ENCODE measurements at regions not wholly inside any gene's neighbourhood (a gene's known extent, or its start where the extent isn't known, plus 50 kb on each side); places are given as distances from the start of the nearest gene placed in this dataset.
"Not testable (repeated sequence)": the region's sequence is repeated elsewhere in the genome, so short reads cannot be mapped to it uniquely, and the experiment has no call there.

DNA sequence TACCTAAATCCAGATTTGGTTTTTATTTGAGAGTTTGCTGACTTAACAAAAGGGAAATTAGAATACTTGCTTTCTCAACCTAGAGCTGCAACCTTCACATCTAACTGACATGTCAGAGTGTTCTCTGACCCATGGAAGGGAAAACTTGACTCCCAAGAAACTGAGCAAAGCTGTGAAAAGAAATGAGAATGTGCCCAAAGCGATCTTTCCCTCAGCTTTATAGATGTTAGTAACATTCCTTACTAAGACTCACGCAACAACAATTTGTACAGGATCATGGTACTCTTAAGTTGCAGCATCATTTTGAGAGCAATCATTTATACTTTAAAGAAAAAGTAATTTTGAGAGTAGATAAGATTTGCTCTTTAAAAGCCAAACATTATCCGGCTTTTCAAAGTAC lies 117.0 kb upstream of the FBXL7 start:
- DNase-seq: no peak

DNA sequence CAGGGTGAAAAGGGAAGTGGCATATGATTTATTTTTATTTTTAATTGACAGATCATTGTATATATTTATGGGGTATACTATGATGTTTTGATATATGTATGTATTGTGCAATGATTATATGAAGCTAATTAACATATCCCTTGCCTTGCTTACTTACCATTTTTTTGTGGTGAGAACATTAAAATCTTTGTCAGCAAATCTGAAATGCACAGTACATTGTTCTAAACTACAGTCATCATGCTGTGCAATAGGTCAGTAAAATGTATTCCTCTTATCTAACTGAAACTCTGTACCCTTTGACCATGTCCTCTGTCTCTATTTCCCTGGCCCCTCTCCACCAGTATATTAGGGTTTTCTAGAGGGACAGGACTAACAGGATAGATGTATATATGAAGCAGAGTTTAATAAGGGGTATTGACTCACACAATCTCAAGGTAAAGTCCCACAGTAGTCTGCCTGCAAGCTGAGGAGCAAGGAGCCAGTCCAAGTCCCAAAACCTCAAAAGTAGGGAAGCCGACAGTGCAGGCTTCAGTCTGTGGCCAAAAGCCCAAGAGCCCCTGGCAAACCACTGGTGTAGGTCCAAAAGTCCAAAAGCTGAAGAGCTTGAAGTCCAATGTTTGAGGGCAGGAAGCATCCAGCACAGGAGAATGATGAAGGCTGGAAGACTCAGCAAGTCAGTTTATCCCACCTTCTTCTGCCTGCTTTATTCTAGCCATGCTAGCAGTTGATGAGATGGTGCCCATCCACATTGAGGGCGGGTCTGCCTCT lies 122.2 kb upstream of the FBXL7 start:
- no peak for DNase-seq

DNA sequence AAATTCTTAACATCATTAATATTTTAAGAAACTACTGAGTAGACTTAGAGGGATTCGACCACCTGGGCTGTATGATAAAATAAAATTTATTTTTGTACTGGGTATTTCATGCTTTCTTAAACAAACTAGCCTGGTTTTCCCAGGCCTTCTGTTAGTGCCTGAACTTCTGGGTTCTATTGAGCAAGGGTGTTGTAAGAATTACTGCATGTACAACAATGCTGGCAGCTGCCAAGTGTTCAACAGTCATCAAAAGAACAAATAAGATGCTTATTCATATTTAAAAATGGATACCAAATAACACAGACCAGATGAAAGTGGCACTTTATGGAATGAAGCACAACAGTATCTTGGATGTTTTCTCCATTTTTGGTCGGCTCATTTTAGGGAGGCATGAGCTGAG lies 123.2 kb upstream of the FBXL7 start:
- DNase-seq: no peak

DNA sequence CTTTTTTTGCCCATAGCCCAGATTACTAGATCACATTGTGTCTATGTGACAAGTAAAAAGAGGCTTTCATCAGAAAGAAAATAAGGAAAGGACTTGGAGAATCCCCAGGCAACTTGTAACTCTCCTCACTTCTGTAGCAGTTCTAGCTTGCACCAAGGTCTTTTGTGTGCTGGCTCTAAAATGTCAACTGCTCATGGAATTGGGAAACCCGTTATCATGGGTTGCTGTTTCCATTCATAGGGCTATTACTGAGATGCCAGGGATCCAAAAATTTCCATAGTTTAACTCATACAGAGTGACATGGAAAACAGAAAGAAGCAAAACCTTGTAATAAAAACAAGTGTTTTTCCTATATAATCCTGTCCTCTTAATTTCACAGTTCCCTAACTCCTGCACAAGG lies 123.9 kb upstream of the FBXL7 start:
- DNase-seq: no peak

DNA sequence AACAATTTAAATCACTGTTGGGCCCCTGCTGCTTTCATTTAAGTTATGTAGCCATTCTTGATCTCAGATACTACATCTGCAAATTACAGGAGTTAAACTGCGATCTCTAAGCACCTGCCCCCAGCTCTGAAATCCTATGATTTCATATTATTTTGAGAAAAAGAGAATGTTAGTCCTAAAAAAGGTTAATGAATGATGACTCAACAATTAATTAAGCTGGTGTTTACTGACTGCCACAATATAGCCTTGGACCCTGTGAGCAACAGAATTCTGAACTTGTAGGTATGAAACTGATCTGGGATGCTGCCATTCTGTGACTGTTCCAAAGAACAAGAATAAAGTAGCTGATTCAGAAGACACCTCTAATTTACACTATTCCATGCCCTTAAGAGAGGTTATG lies 124.4 kb upstream of the FBXL7 start:
- no peak for DNase-seq

DNA sequence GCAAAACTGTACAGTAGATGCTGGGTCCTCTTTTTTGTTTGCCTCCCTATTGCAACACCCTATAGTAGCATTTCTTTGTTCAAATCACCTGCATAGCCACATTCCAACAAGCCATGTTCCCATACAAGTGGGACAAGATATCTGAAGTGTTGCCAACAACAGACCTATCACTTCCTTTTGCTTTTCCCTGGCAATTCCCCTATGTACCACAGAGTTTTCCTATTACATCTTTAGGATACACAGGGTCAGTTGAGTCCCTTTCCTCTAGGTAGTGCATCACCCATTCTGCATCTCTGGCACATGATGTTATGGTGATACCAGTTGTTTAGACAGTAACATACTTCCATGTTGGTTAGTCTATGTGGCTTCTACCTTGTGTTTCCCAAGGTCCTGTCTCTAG lies 125.1 kb upstream of the FBXL7 start:
- no peak for DNase-seq

DNA sequence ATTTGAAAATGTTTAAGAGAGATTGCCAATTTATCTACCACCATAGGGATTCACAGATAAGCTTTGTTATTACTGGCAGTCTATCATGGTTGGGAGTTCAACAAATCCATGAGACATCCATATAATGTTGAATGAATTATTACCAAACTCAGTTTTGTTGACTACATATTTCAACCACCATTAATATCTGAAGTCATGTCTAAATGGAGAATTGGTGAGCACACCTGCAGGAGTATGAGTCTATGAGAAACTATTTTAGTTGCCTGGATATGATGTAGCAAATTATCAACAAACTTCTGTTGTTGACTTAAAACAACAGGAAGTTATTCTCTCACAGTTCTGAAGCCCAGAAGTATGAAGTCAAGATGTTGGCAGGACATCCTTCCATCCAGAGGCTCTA lies 126.8 kb upstream of the FBXL7 start:
- no peak for DNase-seq

DNA sequence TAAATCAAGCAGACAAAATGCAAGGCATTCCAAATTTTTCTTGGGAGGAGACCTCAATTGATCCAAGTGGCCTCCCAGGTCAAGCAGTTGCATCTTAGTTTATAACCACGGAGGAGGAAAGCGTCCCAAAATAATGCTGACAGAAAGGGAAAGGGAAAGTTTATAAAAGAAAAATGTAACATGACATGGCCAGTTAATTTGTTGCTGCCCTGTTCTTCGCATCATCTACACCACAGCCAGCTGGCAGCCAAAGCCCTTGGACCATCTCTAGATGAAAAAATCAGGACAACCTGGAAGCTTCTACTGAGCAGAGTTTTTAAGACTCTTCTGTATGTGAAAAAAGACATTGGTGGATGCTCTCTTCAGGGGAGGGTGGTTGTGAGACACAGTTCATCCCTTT lies 128.8 kb upstream of the FBXL7 start:
- no peak for DNase-seq

DNA sequence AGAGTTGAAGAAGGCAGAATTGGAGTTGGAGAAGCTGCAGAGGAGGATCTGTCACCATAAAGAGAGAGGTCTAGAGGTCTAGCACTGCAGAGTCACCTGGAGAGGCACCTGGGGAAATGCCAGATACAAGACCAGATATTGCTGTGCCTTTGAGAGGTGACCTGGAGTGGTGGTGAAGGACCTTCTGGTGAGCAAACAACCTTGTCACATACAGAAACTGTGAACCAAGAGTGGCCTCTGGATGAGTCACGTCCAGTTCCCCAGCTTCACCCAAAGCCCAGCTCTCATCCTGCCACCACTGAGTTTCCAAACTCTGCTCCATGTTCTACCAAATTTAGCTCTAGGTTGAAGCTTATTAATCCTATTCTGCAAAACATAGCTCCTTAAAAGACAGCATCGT lies 131.1 kb upstream of the FBXL7 start:
- DNase-seq: no peak

DNA sequence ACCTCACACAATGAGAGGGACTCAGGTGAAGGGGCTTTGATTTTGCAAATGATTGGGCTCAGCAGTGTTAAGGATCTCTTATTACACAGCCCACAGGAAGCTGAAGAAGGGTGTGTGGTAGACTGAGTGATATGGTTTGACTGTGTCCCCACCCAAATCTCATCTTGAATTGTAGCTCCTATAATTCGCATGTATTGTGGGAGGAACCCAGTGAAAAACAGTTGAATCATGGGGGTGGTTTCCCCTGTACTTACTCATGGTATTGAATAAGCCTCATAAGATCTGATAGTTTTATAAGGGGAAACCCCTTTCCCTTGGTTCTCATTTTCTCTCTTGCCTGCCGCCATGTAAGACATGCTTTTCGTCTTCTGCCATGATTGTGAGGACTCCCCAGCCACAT lies 132.5 kb upstream of the FBXL7 start:
- no peak for DNase-seq

DNA sequence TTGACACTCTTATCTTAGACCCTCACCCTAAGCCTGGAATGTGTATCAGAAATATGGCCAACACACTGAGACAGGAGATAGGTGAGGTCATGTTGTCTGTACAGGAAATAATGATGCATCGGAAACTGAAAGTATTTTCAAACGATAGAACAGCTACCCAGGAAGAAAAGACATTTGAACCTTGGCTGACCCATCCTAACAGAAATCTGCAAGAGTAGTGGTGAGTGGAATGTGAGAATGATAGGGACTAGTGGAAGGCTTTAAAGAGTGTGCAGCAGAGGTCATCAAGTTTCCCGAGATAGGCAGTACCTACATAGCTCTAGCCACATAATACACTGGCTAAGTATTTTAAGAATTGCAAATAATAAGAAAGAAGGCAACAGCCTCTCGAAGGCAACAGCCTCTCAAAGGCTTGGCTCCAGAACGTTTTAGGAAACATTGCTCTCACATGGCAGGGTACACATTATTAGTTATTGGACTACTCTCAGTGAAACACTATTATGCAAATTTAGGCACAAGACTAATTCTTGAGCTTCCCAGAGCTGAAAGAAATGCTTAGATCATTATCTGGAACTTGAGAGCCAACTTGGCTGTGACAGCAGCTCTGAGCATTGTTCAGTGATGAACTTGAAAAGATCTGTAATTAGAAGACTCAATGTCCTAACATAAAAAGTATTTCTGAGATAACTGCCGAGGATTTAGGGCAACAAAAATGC lies 133.1 kb upstream of the FBXL7 start:
- DNase-seq: no peak

DNA sequence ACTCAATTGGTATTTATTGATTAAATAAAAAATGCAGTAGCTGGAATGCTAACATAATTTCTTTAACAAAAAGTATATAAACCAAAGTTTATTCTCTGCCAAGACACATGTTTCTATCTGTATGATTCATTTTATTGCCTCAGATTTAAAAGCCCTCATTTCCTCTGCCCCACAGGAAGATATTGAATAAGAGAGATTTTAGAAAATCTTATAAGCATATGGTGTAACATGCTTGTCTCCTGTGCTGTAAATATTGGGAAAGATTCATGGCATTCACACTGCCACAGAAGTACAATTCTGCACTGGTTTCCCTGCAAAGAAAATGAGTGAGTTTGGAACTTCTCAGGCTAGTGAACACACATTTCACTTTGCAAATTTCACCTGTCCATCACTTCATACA lies 134.9 kb upstream of the FBXL7 start:
- DNase-seq: no peak

DNA sequence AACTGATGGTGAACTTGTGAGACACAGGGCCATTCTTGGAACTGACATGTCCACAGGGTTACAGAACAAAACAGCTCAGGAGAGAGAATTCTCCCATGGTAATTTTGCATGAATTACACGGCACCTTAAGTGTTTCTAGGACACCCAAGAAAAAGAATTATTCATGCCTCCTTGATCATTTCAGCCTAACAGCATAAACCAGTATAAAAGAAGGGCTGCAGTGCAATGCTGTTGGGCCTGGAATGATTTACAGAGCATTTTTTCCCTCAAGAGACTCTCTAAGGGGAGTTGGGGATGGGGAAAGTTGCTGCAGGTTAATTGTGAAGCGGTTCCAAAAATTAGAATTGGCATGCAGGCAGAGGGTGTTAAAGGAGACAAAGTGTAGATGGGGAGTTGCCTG lies 136.4 kb upstream of the FBXL7 start:
- no peak for DNase-seq

DNA sequence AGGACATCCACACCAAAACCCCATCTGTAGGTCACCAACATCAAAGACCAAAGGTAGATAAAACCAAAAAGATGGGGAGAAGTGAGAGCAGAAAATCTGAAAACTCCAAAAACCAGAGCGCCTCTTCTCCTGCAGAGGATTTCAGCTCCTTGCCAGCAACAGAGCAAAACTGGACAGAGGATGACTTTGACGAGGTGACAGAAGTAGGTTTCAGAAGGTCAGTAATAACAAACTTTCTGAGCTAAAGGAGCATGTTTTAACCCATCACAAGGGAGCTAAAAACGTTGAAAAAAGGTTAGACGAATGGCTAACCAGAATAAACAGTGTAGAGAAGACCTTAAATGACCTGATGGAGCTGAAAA lies 142.9 kb upstream of the FBXL7 start:
- DNase-seq: not testable (repeated sequence)

DNA sequence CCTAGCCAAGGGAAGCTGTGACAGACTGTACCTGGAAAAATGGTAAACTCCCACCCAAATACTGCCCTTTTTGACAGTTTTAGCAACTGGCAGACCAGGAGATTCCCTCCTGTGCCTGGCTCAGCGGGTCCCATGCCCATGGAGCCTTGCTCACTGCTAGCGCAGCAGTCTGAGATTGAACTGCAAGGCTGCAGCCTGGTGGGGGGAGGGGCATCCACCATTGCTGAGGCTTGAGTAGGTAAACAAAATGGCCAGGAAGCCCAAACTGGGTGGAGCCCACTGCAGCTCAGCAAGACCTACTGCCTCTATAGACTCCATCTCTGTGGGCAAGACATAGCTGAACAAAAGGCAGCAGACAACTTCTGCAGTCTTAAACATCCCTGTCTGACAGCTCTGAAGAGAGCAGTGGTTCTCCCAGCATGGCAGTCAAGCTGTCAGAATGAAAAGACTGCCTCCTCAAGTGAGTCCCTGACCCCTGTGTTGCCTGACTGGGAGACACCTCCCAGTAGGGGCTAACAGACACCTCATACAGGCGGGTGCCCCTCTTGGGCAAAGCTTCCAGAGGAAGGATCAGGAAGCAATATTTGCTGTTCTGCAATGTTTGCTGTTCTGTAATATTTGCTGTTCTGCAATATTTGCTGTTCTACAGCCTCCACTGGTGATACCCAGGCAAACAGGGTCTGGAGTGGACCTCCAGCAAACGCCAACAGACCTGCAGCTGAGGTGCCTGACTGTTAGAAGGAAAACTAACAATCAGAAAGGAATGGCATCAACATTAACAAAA lies 143.5 kb upstream of the FBXL7 start:
- DNase-seq: not testable (repeated sequence)

DNA sequence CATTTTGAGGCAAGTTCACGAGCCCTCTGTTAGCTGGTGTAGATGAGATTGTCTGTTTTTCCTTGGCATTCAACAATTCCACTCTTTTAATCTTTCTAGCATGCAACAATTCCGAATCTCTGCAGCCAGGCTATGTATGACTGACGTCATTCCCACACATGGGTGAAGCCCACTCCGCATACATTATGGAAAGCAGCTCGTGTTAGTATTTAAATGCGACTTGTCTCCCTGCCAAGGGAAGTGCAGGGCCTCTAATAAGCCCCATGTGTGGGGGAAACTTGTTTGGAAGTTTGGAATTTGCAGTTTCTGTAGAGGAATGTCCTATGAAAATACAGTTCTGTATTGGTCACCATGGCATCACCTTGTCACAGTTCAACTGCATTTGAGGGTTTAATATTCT lies 146.0 kb upstream of the FBXL7 start:
- DNase-seq: no peak

DNA sequence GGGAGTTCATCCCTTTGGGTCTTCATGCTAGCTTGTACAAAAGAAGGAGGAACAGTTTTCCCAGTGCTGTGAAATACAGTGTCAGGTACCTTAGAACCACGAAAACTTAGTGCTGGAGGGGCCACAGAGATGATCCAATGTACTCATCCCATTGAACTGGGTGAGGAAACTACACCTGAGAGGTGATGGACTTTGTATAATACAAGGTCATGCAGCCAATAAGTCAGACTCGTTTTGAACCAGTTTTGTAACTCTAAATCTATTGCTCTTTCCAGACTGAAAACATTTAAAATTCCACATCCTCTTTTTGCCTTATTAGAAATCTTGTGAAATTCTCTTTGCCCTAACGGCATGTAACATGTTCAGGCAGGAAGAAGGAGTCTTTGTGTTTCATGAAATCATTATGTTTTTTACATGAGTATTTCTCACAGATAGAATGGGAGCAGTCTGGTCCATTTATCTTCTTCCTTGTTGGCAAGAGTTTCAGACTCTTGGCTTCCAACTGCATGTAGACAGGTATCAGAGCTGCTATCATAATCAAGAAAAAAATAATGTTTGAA lies 146.8 kb upstream of the FBXL7 start:
- no peak for DNase-seq

DNA sequence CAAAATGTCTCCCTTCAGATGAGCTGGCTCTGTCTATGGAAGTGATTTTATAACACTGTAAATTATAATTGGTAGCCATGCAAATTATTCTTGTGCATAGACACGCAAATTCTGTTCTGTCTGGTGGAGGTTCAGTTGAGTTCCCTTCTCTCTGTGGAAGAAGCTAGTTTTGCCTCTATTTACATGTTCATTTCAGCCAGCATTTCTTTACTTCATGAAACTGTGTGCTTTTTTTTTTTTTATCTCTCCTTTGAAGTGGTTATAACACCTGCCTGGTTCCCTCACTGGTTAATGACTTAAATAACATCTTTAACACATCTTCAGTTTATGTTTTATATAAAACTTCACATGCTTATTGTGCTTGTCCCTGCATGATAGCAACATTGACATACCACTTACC lies 149.4 kb upstream of the FBXL7 start:
- DNase-seq: no peak

DNA sequence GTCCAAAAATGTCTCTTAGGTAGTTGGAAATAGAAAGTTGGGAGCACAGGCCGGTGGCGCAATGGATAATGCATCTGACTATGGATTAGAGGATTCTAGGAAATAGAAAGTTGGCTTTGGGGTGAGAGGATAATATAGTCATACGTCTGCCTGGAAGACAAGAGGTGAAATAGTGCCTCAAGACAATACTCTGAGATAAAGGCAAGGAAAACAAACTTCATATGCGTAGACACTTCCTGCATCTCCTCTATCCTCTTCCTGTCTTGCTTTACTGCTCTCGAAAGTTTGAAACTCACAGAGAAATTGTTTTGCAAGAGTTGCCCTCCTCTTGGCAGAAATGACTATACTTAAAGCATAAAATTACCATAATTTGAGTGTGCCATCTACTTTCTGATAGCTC lies 153.2 kb upstream of the FBXL7 start:
- DNase-seq: no peak

DNA sequence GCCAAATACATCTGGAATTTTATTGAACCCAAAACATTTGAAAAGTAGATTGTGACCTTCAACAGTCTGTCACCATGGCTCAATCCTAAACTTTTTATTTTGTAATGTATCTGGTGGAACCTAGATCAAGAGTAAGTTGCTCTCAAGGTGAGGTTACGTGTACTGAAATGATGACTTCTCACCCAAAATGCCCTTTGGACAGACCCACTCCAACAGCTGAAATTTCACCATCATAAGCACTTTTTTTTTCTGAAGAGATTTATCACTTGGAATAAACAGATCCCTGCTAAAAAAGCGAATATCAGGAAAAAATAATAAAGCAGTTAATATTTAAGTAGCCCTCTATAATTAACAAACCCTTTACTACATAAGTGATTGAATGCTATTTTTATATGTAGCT lies 155.0 kb upstream of the FBXL7 start:
- no peak for DNase-seq

DNA sequence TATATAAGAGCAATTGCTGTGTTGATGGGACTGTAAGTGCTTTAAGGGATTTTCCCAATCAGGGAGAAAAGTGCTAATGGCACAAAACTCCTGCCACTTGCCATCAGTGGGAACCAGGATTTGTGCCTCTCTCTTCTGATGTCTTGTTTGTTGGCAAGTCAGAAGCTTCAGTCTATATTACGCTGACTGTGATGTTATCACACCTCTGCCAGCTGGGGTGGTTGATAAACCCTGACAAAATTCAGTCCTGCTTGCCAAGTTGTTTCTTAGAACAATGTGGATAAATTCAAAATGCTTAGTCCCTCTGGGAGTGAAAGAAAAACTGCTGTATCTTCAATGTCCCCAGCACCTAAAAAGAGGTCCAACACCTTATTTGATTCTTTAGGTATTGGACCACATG lies 161.4 kb upstream of the FBXL7 start:
- no peak for DNase-seq

DNA sequence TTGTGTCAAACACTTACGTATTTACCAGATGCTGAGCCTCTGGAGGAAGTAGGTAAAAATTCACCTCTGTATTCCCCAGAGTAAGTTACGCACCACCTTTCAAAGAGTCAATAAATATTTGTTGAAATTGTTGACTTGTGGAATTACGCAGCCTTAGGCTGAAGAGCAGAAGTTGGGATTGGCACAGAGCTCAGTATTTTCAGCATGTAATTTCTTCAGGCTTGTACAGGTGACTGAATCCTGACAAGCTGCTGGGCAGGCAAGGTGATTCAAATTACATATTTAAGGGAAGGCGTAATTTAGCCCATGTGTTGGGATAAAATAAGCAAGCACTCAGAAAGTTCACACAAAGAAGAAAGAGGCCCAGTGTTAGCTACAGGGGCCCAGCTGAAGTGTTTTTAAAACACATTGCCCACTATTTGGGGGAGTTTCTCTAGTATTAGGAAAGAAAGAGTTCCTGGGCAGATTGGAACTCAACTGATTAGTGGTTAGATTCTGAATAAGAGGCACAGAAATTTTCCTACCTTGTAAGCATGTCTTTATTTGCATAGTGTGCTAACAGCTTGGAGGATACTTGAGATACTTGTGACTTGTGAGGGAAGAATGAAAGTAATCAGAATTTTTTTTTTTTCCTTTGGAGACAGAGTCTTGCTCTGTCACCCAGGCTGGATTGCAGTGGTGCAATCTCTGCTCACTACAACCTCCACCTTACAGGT lies 165.3 kb upstream of the FBXL7 start:
- DNase-seq: no peak

DNA sequence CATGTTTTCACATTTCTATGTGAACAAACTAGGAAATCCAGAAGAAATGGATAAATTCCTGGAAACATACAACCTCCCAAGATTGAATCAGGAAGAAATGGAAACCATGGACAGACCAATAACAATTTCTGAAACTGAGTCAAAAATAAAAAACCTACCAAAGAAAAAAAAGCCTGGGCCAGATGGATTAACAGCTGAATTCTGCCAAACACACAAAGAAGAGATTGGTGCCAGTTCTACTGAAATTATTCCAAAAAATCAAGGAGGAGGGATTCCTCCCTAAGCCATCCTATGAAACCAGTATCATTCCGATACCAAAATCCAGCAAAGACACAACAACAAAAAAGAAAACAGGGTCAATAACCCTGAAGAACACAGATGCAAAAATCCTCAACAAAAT lies 166.9 kb upstream of the FBXL7 start:
- no peak for DNase-seq
